Thyroid gland (tissue), 4 donors: ENCODE measurements at regions not wholly inside any gene's neighbourhood (a gene's known extent, or its start where the extent isn't known, plus 50 kb on each side); places are given as distances from the start of the nearest gene placed in this dataset.
"Not testable (repeated sequence)": the region's sequence is repeated elsewhere in the genome, so short reads cannot be mapped to it uniquely, and the experiment has no call there.

ENCODE experiments used
- DNase-seq, 2 donors: peaks; one replicate each; pipeline ENCODE4 v3.0.0-alpha.2; 2019
- H3K27ac ChIP-seq, 3 donors: fragments of 200-600 bp; sonication (generic); 1 replicate in 2 of 3; 2 replicates in 1 of 3; pipeline ENCODE4 v1.5.1; 2016 to 2019; ENCODE audit warnings: mild to moderate bottlenecking in 1 of 3, moderate library complexity in 1 of 3
- H3K27me3 ChIP-seq: fragments of 200-600 bp; sonication (generic); one replicate; pipeline ENCODE4 v1.5.1; 2019
- H3K36me3 ChIP-seq, 2 donors: fragments of 200-600 bp; sonication (generic); one replicate each; pipeline ENCODE4 v1.5.1; 2016 to 2019
- H3K4me1 ChIP-seq, 2 donors: fragments of 200-600 bp; sonication (generic); one replicate each; pipeline ENCODE4 v1.5.1; 2017 to 2019
- H3K4me3 ChIP-seq, 3 donors: fragments of 200-600 bp; sonication (generic); replicated peaks in 1 of 3; 1 replicate in 2 of 3; 2 replicates in 1 of 3; pipeline ENCODE4 v1.5.1; 2016; ENCODE audit warnings: mild to moderate bottlenecking in 1 of 3
- H3K9me3 ChIP-seq: fragments of 200-600 bp; sonication (generic); one replicate; pipeline ENCODE4 v1.5.1; 2017
- CTCF ChIP-seq, 6 experiments: fragments of 200-600 bp in 3 of 6; fragments of 450-650 bp in 3 of 6; sonication (generic) in 3 of 6; IDR thresholded peaks; one replicate each; pipeline ENCODE4 v1.5.1; 2016 to 2019; ENCODE audit warnings: antibody characterized with exemption in 6 of 6, mild to moderate bottlenecking in 2 of 6, inconsistent platforms in 1 of 6, moderate library complexity in 1 of 6
- POLR2A ChIP-seq, 2 donors: fragments of 450-650 bp; IDR thresholded peaks; one replicate each; pipeline ENCODE4 v1.6.1; 2017; ENCODE audit warnings: antibody characterized with exemption in 2 of 2, mild to moderate bottlenecking in 2 of 2, moderate library complexity in 1 of 2
- WGBS, 2 donors: methylation state at CpG; one replicate each; pipeline ENCODE4 v1.1.5; 2017; 5-methylcytosine and 5-hydroxymethylcytosine counted together
- intact Hi-C: fragments of 100-400 bp; cut with DNase I; formaldehyde crosslinking; loops from one replicate; pipeline ENCODE4 v1.15.1; 2023

- 90 to 100% methylated on average over 1 of the region's 1 CpG for WGBS, 2 donors
- H3K9me3 ChIP-seq = no peaks in the 10 kb centered on the region
- DNase-seq = no peak
- intact Hi-C loops = no loop called here
- no peaks in the 10 kb centered on the region for H3K36me3 ChIP-seq
- no peak overlapping the region for H3K4me3 ChIP-seq
- H3K27ac ChIP-seq = no peak overlapping the region
- H3K27me3 ChIP-seq = no peaks in the 10 kb centered on the region
- no peak for TF ChIP-seq POLR2A (IDR thresholded peaks at IDR 0.05)
- no peak for TF ChIP-seq CTCF (IDR thresholded peaks at IDR 0.05)
- H3K4me1 ChIP-seq = no peaks in the 10 kb centered on the region
Observed at GRCh38 chr2:61664190-61664589, 126.0 kb upstream of the XPO1 start.

DNA sequence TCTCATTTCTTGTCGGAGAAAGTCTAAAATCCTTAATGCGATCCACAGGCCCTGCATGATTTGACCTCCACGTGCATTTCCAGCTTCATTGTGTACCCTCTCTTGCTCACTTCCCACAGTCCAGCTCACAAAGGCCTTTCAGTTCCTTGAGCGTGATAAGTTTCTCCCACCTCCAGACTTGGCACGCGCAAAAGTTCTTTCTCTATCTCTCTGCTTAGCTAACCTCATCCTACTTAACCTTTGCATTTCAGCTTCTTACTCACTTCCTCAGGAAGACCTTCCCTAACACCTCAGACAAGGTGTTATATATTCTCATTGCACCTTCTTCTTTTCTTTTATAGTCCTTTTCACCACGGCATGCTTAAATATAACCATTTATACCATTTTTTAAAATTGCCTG, 124.8 kb upstream of the XPO1 start:
- intact Hi-C loops = no loop called here
- H3K9me3 ChIP-seq = no peaks in the 10 kb centered on the region

DNA sequence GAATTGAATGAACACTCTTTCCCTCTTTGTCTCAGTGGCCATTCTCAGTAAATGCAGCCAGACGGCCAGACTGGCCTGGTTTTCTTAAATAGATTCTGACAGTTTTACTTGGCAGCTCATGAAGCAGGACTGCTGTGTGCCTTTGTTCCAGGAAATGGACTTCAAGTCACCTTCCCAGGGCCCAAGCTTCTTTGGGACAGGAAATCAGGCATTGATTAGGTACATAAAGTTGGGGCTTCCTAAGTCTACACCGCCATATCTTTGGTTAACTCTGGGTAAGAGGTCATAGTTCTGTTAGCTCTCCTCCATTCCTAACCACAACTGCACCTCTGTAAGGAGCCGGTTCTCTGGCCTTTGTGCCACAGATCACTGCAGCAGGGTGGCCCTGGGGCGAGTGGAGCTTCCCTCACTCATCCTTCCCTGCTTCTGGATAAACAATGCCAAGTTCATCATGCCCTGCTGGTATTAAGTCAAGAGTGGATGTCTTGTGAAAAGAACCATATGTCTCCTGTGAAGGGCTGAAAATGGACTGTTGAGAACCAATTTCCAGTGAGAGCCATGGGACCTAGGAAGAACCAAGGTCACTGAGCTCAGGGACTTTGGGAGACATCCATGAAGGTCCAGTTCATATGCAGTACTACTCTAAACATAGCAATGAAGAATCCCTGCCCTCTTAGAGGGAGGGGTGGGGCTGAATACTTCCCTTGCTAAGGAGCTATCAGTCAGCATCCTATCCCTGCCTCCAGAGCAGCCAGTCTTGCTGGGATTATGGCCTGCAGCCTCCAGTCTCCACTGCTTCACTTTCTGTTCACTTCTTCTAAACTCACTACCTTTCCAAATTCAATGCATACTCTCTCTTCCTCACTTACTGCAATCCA, 122.6 kb upstream of the XPO1 start:
- no peak for DNase-seq
- no peaks in the 10 kb centered on the region for H3K36me3 ChIP-seq
- intact Hi-C loops = no loop called here
- no peak for TF ChIP-seq CTCF (IDR thresholded peaks at IDR 0.05)
- TF ChIP-seq POLR2A (IDR thresholded peaks at IDR 0.05) = no peak
- no peaks in the 10 kb centered on the region for H3K9me3 ChIP-seq
- no peak overlapping the region for H3K27ac ChIP-seq
- 70 to 77% methylated on average over 3 to 4 of the region's 4 CpGs for WGBS, 2 donors
- no peaks in the 10 kb centered on the region for H3K4me1 ChIP-seq
- no peaks in the 10 kb centered on the region for H3K27me3 ChIP-seq
- no peak overlapping the region for H3K4me3 ChIP-seq

More for the DNA sequence above, 124.8 kb upstream of the XPO1 start:
- H3K4me3 ChIP-seq = no peak overlapping the region
- TF ChIP-seq POLR2A (IDR thresholded peaks at IDR 0.05) (no peak), CTCF (IDR thresholded peaks at IDR 0.05) (no peak)
- no peaks in the 10 kb centered on the region for H3K36me3 ChIP-seq
- no peak for DNase-seq
- H3K4me1 ChIP-seq = no peaks in the 10 kb centered on the region
- no peak overlapping the region for H3K27ac ChIP-seq
- no peaks in the 10 kb centered on the region for H3K27me3 ChIP-seq
- WGBS, 2 donors = 88 to 91% methylated on average over 7 of the region's 7 CpGs

GRCh38 chr2:61658841-61659780, 121.0 kb upstream of the XPO1 start:
- no peak overlapping the region for H3K4me3 ChIP-seq
- 65 to 68% methylated on average over 3 of the region's 3 CpGs for WGBS, 2 donors
- H3K27ac ChIP-seq = no peak overlapping the region
- no peaks in the 10 kb centered on the region for H3K36me3 ChIP-seq
- no peaks in the 10 kb centered on the region for H3K27me3 ChIP-seq
- no peak for TF ChIP-seq POLR2A (IDR thresholded peaks at IDR 0.05)
- peak in 4 of 6 experiments; percentile 27 to 59 (median 46) for TF ChIP-seq CTCF (IDR thresholded peaks at IDR 0.05)
- H3K4me1 ChIP-seq = no peaks in the 10 kb centered on the region
- no peak for DNase-seq
- intact Hi-C loops = no loop called here
- H3K9me3 ChIP-seq = no peaks in the 10 kb centered on the region

DNA sequence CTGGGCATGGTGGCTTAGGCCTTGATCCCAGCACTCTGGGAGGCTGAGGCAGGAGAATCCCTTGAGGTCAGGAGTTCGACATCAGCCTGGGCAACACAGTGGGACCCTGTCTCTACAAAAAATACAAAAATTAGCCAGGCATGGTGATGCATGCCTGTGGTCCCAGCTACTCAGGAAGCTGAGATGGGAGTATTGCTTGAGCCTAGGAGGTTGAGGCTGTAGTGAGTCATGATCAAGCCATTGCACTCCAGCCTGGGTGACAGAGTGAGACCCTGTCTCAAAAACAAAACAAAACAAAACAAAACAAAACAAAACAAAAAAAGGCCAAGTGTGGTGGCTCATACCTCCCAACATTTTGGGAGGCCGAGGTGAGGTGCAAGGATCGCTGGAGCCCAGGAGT, 111.8 kb upstream of the XPO1 start:
- WGBS, 2 donors = 94 to 95% methylated on average over 3 of the region's 3 CpGs
- DNase-seq, H3K27ac ChIP-seq, H3K27me3 ChIP-seq, H3K4me1 ChIP-seq, H3K36me3 ChIP-seq, H3K4me3 ChIP-seq, H3K9me3 ChIP-seq, intact Hi-C loops: not testable (repeated sequence)
